ENCODE measurements at regions not wholly inside any gene's neighbourhood (a gene's known extent, or its start where the extent isn't known, plus 50 kb on each side); places are given as distances from the start of the nearest gene placed in this dataset.
"Not testable (repeated sequence)": the region's sequence is repeated elsewhere in the genome, so short reads cannot be mapped to it uniquely, and the experiment has no call there.

DNA sequence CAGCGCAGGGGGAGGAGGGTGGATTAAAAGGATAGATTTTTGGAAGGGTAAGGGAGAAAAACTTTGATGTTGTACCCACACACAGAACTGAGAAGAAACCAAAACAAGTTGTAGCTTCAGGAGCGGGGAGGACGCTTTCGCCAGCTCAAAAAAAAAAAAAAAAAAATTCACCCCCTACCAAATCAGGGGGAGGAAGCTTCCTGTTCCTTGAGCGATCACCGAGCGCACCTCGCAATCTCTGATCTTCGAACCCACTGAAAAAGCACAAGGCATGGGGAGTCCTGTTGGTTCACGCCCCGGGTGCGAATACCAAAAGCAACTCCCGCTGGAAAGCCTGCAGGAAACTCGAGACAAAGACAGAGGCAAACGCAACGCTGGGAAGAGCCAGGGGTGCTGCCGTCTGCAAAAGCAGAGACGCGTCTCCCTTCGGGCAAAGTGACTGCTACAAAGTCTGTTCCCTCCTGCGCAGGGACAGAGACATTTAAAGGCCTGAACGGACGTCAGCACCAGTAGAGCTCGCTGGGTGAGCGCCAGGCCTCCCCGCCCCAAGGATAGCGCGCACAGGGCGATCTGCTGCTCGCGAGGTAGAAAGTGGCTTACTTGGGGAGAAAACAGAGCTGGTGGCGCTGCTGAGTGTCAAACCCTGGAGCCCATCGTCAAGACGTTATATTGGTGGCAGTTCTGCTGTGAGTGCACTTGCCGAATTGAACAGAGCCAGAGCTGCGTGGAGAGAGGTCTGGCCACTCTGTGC is 190.4 kb downstream of the USP22 start:
- no peak for DNase-seq (ENCODE audit: low read depth, low spot score)
- peak overlapping the region; percentile 27; the same call in 1 of the 2 replicates for H3K4me3 ChIP-seq (ENCODE audit: low read depth, low read length)
- CTCF ChIA-PET: interaction anchor here (0.6 to 1.0 kb wide), 2 partner anchors 56 to 140 kb away, joined by 3 to 8 read pairs; no protein-coding TSS in a partner anchor
- H3K27ac ChIP-seq (ENCODE audit: low read depth, low read length): no peak overlapping the region
- peaks cover 18% of the 10 kb centered on the region for H3K27me3 ChIP-seq (ENCODE audit: control insufficient read depth, insufficient read depth, low read length)
- TF ChIP-seq, protein P1, sequence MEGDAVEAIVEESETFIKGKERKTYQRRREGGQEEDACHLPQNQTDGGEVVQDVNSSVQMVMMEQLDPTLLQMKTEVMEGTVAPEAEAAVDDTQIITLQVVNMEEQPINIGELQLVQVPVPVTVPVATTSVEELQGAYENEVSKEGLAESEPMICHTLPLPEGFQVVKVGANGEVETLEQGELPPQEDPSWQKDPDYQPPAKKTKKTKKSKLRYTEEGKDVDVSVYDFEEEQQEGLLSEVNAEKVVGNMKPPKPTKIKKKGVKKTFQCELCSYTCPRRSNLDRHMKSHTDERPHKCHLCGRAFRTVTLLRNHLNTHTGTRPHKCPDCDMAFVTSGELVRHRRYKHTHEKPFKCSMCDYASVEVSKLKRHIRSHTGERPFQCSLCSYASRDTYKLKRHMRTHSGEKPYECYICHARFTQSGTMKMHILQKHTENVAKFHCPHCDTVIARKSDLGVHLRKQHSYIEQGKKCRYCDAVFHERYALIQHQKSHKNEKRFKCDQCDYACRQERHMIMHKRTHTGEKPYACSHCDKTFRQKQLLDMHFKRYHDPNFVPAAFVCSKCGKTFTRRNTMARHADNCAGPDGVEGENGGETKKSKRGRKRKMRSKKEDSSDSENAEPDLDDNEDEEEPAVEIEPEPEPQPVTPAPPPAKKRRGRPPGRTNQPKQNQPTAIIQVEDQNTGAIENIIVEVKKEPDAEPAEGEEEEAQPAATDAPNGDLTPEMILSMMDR (IDR thresholded peaks at IDR 0.05; ENCODE audit: low read depth, low read length): no peak
- no peaks in the 10 kb centered on the region for H3K9me3 ChIP-seq (ENCODE audit: control insufficient read depth, insufficient read depth, low read length)
- POLR2A ChIA-PET: interaction anchor here (0.6 kb wide), 1 partner anchor 187 kb away, joined by 6 read pairs; no protein-coding TSS in a partner anchor

DNA sequence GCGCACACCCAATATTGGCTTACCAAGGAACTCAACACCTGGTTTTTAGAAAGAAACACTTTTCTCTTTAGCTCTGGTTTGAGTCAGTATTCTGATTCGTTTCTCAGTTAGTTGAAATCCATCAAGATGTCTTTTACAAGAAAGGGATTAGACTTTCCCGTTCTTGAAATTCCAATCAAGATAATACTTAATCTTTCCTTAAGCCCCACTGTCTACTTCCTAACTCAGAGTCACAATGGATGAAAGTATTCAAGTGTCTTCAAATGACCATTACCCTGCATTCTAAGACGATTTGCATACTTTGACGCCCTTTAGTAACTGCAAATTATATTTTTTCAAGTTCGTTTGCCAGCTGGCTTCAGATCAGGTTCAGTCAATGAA is 189.8 kb downstream of the USP22 start:
- POLR2A ChIA-PET: no interaction called here
- peaks cover 18% of the 10 kb centered on the region for H3K27me3 ChIP-seq (ENCODE audit: control insufficient read depth, insufficient read depth, low read length)
- no peak overlapping the region for H3K4me3 ChIP-seq (ENCODE audit: low read depth, low read length)
- H3K9me3 ChIP-seq (ENCODE audit: control insufficient read depth, insufficient read depth, low read length): no peaks in the 10 kb centered on the region
- no peak overlapping the region for H3K27ac ChIP-seq (ENCODE audit: low read depth, low read length)
- TF ChIP-seq, protein P1 (IDR thresholded peaks at IDR 0.05; ENCODE audit: low read depth, low read length): no peak
- no peak for DNase-seq (ENCODE audit: low read depth, low spot score)
- CTCF ChIA-PET: no interaction called here

DNA sequence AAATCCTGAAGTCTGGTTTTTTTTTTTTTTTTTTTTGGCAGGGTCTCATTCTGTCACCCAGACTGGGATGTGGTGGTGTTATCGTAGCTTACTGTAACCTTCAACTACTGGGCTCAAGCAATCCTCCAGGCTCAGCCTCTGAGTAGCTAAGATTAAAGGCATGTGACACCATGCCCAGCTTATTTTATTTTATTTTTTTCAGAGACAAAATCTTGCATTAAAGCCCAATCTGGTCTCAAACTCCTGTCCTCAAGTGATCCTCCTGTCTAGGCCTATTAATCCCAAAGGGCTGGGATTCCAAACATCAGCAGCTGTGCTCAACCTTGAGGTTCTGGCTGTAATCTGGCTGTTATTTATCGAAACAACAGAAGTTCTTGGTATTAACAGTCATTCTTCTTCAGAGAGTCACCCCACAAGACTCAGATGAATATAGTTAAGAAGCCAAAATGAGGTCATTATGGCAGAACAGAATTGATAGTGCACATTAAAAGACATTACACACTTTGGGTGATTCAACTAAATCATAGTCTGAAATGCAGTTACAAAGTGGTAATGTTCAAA is 186.8 kb downstream of the USP22 start:
- peaks cover 18% of the 10 kb centered on the region for H3K27me3 ChIP-seq (ENCODE audit: control insufficient read depth, insufficient read depth, low read length)
- H3K27ac ChIP-seq (ENCODE audit: low read depth, low read length); H3K4me3 ChIP-seq (ENCODE audit: low read depth, low read length); DNase-seq (ENCODE audit: low read depth, low spot score); POLR2A ChIA-PET; H3K9me3 ChIP-seq (ENCODE audit: control insufficient read depth, insufficient read depth, low read length): not testable (repeated sequence)
- CTCF ChIA-PET: interaction anchor here (1.0 to 1.4 kb wide), 2 partner anchors 55 to 137 kb away, joined by 3 to 4 read pairs; no protein-coding TSS in a partner anchor

DNA sequence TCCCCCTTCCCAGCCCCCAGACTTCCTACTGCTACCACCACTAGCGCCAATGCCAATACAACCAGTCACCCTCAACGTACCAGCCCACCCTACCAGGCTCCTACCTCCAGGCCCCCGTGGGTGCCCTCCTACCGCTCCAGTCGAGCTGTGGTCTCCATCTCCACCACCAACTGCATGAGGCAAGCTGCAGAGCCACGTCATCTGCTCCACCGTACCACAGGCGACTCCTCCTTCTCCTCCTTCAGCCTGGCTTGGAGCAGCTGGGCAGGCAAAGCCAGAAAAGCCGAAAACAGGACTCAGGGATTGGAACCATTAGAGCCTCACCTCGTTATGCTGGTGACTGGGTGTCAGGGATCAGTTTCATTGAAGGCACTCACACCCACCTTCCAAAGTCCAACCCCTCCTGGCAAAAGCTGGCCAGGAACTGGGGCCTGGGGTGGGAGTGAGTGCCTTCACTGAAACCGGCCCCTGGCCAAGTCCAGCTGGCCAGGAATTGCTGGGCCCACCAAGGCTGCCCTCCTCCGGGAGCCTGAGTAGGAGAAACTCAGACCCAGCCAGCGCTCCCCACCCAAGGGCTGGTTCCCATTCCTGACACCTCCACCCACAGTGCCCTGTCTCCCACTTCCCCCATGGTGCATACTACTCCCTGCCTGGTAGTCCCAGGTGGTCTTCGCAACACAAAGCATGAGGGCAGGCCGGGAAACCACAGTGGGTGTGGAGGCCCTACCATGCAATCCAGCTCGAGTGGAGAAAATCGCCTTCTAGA is 176.2 kb downstream of the USP22 start:
- POLR2A ChIA-PET; CTCF ChIA-PET; DNase-seq (ENCODE audit: low read depth, low spot score); H3K27ac ChIP-seq (ENCODE audit: low read depth, low read length); H3K9me3 ChIP-seq (ENCODE audit: control insufficient read depth, insufficient read depth, low read length); H3K4me3 ChIP-seq (ENCODE audit: low read depth, low read length); H3K27me3 ChIP-seq (ENCODE audit: control insufficient read depth, insufficient read depth, low read length): not testable (repeated sequence)

DNA sequence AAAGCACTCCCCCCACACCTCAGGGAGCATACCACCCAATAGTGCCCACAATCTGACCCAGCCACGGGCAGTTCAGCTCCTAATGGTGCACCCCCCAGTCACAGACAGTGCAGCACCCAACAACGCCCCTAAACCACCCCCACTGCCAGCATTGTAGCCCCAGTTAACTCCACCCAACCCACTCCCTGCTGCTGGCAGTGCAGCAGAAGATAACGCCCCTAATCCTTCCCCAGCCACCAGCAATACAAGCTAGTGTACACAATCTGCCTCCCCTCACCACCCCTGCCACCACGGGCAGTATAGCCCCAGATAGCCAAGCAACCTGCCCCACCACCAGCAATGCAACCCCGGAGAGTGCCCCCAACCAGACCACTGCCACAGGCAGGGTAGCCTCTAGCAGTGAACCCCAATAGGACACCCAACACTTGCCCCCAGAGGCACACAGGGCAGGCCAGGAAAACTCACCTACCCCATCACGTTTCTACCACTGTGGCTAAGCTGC is 175.3 kb downstream of the USP22 start:
- CTCF ChIA-PET; H3K4me3 ChIP-seq (ENCODE audit: low read depth, low read length); H3K27me3 ChIP-seq (ENCODE audit: control insufficient read depth, insufficient read depth, low read length); DNase-seq (ENCODE audit: low read depth, low spot score); H3K27ac ChIP-seq (ENCODE audit: low read depth, low read length); H3K9me3 ChIP-seq (ENCODE audit: control insufficient read depth, insufficient read depth, low read length); POLR2A ChIA-PET: not testable (repeated sequence)

DNA sequence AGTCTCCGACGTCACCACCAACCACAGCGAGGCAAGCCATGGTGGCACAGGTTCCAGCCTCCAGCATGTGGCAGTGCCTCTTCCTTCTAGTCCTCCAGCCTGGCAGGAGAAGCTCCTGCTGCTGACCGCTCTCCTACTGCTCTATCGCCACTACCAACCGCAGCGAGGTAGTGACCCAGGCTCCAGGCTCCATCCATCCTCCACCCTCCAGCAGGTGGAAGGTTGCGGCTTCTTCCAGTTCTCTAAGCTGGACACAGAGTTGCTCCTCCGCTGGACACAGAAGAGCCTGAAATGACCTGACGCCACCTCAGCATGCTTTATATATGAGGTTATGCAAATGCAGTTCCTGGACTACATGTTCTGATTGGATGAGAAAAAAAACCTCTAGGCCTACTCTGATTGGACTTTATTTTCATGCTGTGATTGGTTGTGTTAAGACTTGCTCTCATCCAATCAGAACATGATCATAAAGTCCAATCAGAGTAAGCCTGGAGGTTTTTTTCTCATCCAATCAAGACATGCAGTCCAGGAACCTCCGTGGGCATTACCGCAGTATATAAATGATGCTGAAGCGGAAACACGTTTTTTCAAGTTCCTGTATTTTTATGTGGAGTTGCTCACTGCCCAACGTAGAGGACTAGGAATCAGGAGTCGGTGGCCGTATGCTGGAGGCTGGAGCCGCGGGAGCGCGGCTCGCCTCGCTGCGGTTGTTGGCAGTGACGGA is 174.7 kb downstream of the USP22 start:
- CTCF ChIA-PET; POLR2A ChIA-PET; H3K9me3 ChIP-seq (ENCODE audit: control insufficient read depth, insufficient read depth, low read length); H3K27me3 ChIP-seq (ENCODE audit: control insufficient read depth, insufficient read depth, low read length); H3K27ac ChIP-seq (ENCODE audit: low read depth, low read length); DNase-seq (ENCODE audit: low read depth, low spot score); H3K4me3 ChIP-seq (ENCODE audit: low read depth, low read length): not testable (repeated sequence)

DNA sequence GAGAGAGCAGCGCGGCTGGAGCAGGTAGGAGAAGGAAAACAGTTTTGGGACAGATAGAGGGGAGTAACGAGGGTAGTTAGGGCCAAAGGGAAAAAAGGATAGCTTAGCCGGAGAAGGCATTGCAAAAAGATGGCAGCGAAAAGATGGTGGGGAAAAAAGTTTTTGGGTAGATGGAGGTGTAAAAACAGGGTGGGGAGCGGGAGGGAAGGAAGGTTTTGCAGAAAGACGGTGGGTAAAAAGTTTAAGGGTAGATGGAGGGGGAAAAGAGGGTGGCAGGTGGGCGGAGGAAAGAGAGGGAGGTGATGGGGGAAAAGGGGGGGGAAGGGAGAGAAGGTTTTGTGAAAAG is 174.2 kb downstream of the USP22 start:
- H3K27ac ChIP-seq (ENCODE audit: low read depth, low read length); CTCF ChIA-PET; H3K27me3 ChIP-seq (ENCODE audit: control insufficient read depth, insufficient read depth, low read length); DNase-seq (ENCODE audit: low read depth, low spot score); H3K9me3 ChIP-seq (ENCODE audit: control insufficient read depth, insufficient read depth, low read length); H3K4me3 ChIP-seq (ENCODE audit: low read depth, low read length); POLR2A ChIA-PET: not testable (repeated sequence)

DNA sequence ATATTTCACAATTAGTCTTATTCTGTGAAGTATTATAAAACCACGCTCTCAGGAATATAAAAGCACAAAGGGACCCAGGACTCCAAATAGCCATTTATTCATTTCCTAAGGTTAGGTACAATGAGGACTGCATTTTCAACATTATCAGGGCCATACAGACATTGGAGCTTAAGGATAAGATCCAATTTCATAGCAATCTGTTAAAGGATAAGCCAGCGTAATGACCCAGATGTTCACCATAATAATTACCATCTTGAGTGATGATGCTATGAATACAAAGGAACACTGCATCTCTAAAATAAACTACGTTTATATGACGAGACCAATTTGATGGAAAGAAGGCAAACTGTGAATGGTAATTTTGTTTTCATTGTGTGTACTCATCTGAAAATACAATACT is 169.6 kb downstream of the USP22 start:
- CTCF ChIA-PET: interaction anchor here (0.6 kb wide), 1 partner anchor 90 kb away, joined by 5 read pairs; no protein-coding TSS in a partner anchor
- POLR2A ChIA-PET; H3K4me3 ChIP-seq (ENCODE audit: low read depth, low read length); H3K27me3 ChIP-seq (ENCODE audit: control insufficient read depth, insufficient read depth, low read length); DNase-seq (ENCODE audit: low read depth, low spot score); H3K9me3 ChIP-seq (ENCODE audit: control insufficient read depth, insufficient read depth, low read length); H3K27ac ChIP-seq (ENCODE audit: low read depth, low read length): not testable (repeated sequence)

DNA sequence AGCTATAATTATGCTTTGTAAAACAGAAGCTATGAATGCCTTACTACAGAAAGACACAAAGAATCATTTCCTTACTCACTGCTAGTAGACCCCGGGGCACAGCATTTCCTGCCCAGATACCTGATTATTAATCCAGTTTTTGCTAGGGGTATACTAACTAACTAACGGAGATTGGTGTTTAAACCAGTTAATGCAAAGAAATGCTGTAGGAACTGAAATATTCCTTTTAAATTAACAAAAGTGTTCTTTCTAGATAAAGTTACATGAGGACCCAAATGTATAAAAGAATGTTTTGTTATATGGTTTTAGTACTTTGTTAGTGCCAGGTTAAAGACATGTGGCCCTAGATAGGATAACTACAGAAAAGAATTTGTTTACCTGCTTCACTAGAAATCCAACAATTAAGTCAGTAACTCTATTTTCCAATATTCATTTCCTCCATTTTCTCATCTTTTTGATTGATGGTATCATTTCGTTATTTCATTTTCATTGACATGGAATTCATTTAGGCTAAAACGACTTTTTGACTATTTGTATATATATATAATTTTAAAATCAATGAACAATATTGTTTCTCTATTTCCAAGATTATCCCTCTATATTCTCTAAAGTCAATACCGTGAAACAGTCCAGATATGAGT is 169.0 kb downstream of the USP22 start:
- H3K4me3 ChIP-seq (ENCODE audit: low read depth, low read length); H3K9me3 ChIP-seq (ENCODE audit: control insufficient read depth, insufficient read depth, low read length); CTCF ChIA-PET; POLR2A ChIA-PET; H3K27me3 ChIP-seq (ENCODE audit: control insufficient read depth, insufficient read depth, low read length); H3K27ac ChIP-seq (ENCODE audit: low read depth, low read length); DNase-seq (ENCODE audit: low read depth, low spot score): not testable (repeated sequence)

Measured in AG04450 (cell line).